ENCODE measurements at regions not wholly inside any gene's neighbourhood (a gene's known extent, or its start where the extent isn't known, plus 50 kb on each side); places are given as distances from the start of the nearest gene placed in this dataset.

DNA sequence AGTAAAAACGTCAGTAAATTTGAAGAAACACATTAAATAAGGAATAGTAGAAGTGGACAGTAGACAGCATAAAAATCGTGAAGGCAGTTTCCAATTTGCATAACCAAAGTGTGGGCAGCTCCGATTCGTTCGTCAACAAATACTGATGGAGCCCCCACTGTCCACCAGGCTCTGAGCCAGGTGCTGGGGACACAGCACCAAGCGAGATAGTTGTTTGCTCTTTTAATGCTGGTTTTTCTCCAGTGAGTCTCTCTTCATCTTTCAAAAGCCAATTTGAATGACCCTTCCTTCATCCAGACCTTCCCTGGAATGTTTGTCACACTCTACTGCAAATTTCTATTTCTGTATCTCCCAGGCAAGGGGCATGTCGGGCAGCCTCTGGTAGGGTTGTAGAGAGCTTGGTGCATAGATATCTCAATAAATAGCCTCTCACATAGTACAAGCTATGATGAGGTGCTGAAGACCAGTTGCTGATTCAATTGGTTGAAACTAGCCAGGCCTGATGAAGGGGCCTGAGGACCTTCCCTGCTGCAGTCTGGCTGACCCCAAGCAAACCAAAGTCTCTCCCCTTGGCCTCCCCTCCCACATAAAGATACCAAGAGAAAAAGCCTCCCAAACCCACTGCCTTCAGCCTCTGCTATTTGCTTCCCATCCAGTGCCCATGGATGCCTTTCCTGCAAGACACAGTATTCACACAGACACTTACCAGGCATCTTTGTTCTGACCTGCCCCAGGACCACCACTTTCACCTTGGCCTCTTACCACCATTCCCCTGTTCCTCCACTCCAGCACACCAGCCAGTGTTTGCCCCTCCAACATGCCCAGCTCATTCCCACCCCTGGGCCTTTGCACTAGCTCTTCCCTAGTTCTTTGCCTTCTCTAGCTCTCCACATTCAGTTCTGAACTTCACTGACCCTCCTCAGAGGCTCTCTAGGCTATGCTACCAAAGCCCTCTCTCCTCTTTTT is 125.2 kb downstream of the CEBPB start:
- TF ChIP-seq, protein P1, sequence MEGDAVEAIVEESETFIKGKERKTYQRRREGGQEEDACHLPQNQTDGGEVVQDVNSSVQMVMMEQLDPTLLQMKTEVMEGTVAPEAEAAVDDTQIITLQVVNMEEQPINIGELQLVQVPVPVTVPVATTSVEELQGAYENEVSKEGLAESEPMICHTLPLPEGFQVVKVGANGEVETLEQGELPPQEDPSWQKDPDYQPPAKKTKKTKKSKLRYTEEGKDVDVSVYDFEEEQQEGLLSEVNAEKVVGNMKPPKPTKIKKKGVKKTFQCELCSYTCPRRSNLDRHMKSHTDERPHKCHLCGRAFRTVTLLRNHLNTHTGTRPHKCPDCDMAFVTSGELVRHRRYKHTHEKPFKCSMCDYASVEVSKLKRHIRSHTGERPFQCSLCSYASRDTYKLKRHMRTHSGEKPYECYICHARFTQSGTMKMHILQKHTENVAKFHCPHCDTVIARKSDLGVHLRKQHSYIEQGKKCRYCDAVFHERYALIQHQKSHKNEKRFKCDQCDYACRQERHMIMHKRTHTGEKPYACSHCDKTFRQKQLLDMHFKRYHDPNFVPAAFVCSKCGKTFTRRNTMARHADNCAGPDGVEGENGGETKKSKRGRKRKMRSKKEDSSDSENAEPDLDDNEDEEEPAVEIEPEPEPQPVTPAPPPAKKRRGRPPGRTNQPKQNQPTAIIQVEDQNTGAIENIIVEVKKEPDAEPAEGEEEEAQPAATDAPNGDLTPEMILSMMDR (IDR thresholded peaks at IDR 0.05; ENCODE audit: insufficient read depth, low read length, poor library complexity, severe bottlenecking) = no peak
- no peak for TF ChIP-seq EZH2phosphoT487 (conservative IDR thresholded peaks at IDR 0.05; ENCODE audit: low read length)

Data from SU-DHL-6 (cell line).